ENCODE measurements at regions not wholly inside any gene's neighbourhood (a gene's known extent, or its start where the extent isn't known, plus 50 kb on each side); places are given as distances from the start of the nearest gene placed in this dataset.

DNA sequence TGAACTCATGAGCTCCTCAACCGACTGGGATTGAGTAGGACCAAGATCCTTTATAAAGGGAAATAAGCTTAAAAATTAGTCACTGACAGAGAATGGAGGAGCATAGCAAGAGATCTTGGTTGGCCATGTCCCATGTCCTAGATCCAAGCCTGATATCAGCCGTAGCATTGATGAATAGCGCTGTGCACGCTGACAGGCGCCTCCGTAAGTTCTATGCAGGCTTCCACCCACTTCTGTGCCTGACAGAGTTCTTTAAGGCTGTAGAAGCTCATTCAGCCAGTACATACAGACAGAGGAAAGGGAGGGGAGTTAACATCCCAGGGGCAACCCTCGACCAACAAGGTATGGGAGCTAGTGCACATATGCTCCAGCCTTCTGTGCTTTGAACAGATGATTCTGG, 251.7 kb upstream of the TBC1D5 start:
- Histone ChIP-seq H3K4me2 (ENCODE audit: low read length) (no peak overlapping the region), H3K27me3 (ENCODE audit: control insufficient read depth, low read length) (no peaks in the 10 kb centered on the region), H3K4me3 (ENCODE audit: low read length) (no peak overlapping the region), H3K9me2 (replicated peaks; ENCODE audit: control insufficient read depth, low read length) (no peaks in the 10 kb centered on the region), H3K9me3 (ENCODE audit: control insufficient read depth, insufficient read depth, low read length) (no peaks in the 10 kb centered on the region), H3K27ac (ENCODE audit: low read depth, low read length) (no peak overlapping the region), H3K79me2 (ENCODE audit: control insufficient read depth, low read length) (no peaks in the 10 kb centered on the region), H3K4me1 (ENCODE audit: control insufficient read depth, low read length) (peaks cover 4% of the 10 kb centered on the region; the same call in 1 of the 2 replicates), H3K36me3 (ENCODE audit: control insufficient read depth, low read length) (no peaks in the 10 kb centered on the region), H3F3A (ENCODE audit: control insufficient read depth, insufficient read depth) (no peaks in the 10 kb centered on the region), H4K20me1 (ENCODE audit: control insufficient read depth, insufficient read depth, low read depth, low read length) (no peaks in the 10 kb centered on the region)
- TF ChIP-seq, protein P1, sequence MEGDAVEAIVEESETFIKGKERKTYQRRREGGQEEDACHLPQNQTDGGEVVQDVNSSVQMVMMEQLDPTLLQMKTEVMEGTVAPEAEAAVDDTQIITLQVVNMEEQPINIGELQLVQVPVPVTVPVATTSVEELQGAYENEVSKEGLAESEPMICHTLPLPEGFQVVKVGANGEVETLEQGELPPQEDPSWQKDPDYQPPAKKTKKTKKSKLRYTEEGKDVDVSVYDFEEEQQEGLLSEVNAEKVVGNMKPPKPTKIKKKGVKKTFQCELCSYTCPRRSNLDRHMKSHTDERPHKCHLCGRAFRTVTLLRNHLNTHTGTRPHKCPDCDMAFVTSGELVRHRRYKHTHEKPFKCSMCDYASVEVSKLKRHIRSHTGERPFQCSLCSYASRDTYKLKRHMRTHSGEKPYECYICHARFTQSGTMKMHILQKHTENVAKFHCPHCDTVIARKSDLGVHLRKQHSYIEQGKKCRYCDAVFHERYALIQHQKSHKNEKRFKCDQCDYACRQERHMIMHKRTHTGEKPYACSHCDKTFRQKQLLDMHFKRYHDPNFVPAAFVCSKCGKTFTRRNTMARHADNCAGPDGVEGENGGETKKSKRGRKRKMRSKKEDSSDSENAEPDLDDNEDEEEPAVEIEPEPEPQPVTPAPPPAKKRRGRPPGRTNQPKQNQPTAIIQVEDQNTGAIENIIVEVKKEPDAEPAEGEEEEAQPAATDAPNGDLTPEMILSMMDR (IDR thresholded peaks at IDR 0.05; ENCODE audit: low read depth, low read length, poor library complexity, severe bottlenecking), result no peak
- TF ChIP-seq EZH2phosphoT487 (IDR thresholded peaks at IDR 0.05; ENCODE audit: borderline replicate concordance, low read length), result no peak

DNA sequence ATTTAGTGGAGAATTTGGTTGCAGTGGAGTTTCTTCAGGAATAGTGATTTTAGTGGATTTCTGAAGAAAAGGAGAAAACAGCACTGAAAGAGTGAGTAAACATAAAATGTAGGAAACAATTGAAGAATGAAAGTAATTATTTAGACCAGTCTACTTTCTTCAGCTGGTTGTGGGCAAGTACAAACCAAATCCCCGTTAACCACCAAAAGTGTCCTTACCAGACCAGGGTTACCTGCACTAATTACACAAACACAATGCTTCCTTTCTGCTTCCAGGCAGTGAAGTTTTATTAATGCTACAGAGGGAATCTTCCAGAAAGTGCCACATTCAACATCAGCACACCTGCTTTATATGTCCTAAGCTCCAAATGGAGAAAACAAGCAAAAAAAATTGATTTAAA, 248.0 kb upstream of the TBC1D5 start:
- Histone ChIP-seq H3K27ac (ENCODE audit: low read depth, low read length) (no peak overlapping the region), H3K27me3 (ENCODE audit: control insufficient read depth, low read length) (no peaks in the 10 kb centered on the region), H3K36me3 (ENCODE audit: control insufficient read depth, low read length) (no peaks in the 10 kb centered on the region), H4K20me1 (ENCODE audit: control insufficient read depth, insufficient read depth, low read depth, low read length) (no peaks in the 10 kb centered on the region), H3K4me1 (ENCODE audit: control insufficient read depth, low read length) (peaks cover 4% of the 10 kb centered on the region; the same call in 1 of the 2 replicates), H3K9me3 (ENCODE audit: control insufficient read depth, insufficient read depth, low read length) (no peaks in the 10 kb centered on the region), H3K4me2 (ENCODE audit: low read length) (no peak overlapping the region), H3K4me3 (ENCODE audit: low read length) (no peak overlapping the region), H3F3A (ENCODE audit: control insufficient read depth, insufficient read depth) (no peaks in the 10 kb centered on the region), H3K79me2 (ENCODE audit: control insufficient read depth, low read length) (no peaks in the 10 kb centered on the region), H3K9me2 (replicated peaks; ENCODE audit: control insufficient read depth, low read length) (no peaks in the 10 kb centered on the region)
- TF ChIP-seq, protein P1 (IDR thresholded peaks at IDR 0.05; ENCODE audit: low read depth, low read length, poor library complexity, severe bottlenecking), result no peak

DNA sequence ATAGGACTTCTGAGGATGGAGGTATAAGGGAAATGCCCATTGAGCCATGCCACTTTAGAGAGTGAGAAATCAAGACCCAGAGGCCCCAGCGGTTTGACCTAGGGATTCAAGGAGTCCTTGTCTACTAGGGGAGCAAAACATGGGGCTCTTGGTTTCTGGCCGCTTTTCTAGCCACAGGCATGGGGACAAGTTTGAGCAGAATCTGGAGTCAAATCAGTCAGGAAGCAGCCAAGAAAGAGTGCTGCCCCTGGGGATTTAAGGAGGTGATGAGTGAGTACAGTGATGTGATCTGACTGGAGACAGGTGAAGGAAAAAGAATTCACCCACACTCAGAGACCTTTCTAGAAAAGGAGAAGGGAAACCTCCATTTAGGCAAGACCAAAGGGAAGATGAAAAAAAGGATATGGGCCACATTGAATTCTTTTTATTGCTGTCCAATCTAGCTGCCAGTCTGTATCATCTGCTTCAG, 244.0 kb upstream of the TBC1D5 start:
- H3K79me2 ChIP-seq (ENCODE audit: control insufficient read depth, low read length), result no peaks in the 10 kb centered on the region
- H3K4me2 ChIP-seq (ENCODE audit: low read length), result no peak overlapping the region
- no peaks in the 10 kb centered on the region for H3F3A ChIP-seq (ENCODE audit: control insufficient read depth, insufficient read depth)
- H3K4me1 ChIP-seq (ENCODE audit: control insufficient read depth, low read length), result no peaks in the 10 kb centered on the region
- no peaks in the 10 kb centered on the region for H3K36me3 ChIP-seq (ENCODE audit: control insufficient read depth, low read length)
- H3K4me3 ChIP-seq (ENCODE audit: low read length), result no peak overlapping the region
- no peak overlapping the region for H3K27ac ChIP-seq (ENCODE audit: low read depth, low read length)
- no peaks in the 10 kb centered on the region; the same call in 1 of the 2 replicates for H3K27me3 ChIP-seq (ENCODE audit: control insufficient read depth, low read length)
- no peaks in the 10 kb centered on the region for H4K20me1 ChIP-seq (ENCODE audit: control insufficient read depth, insufficient read depth, low read depth, low read length)
- H3K9me2 ChIP-seq (replicated peaks; ENCODE audit: control insufficient read depth, low read length), result no peaks in the 10 kb centered on the region
- no peaks in the 10 kb centered on the region for H3K9me3 ChIP-seq (ENCODE audit: control insufficient read depth, insufficient read depth, low read length)
- TF ChIP-seq, protein P1 (IDR thresholded peaks at IDR 0.05; ENCODE audit: low read depth, low read length, poor library complexity, severe bottlenecking), result no peak
- TF ChIP-seq EZH2phosphoT487 (IDR thresholded peaks at IDR 0.05; ENCODE audit: borderline replicate concordance, low read length), result no peak
